ENCODE measurements at regions not wholly inside any gene's neighbourhood (a gene's known extent, or its start where the extent isn't known, plus 50 kb on each side); places are given as distances from the start of the nearest gene placed in this dataset.

- H3K4me3 ChIP-seq (ENCODE audit: low read length in 3 of 3): no peak overlapping the region
- no peak overlapping the region for H3K9ac ChIP-seq (ENCODE audit: low read depth in 1 of 3, low read length in 3 of 3)
- no peaks in the 10 kb centered on the region for H3K36me3 ChIP-seq (ENCODE audit: control insufficient read depth in 3 of 3, insufficient read depth in 3 of 3, low read length in 3 of 3)
- H3K27ac ChIP-seq (ENCODE audit: low read depth, low read length): no peak overlapping the region
- no peaks in the 10 kb centered on the region for H3K27me3 ChIP-seq (ENCODE audit: control insufficient read depth in 3 of 3, insufficient read depth in 3 of 3, low read length in 3 of 3)
- no peaks in the 10 kb centered on the region for H3K4me1 ChIP-seq (ENCODE audit: control insufficient read depth in 3 of 3, insufficient read depth in 3 of 3, low read length in 3 of 3)
- no peaks in the 10 kb centered on the region for H3K9me3 ChIP-seq (ENCODE audit: control insufficient read depth in 3 of 3, low read length in 3 of 3)
Observed at GRCh38 chr7:17031906-17032551, 150.2 kb upstream of the AGR3 start.

GRCh38 chr7:17033245-17033644 lies 151.5 kb upstream of the AGR3 start:
- Histone ChIP-seq H3K9me3 (ENCODE audit: control insufficient read depth in 3 of 3, low read length in 3 of 3) (no peaks in the 10 kb centered on the region), H3K4me3 (ENCODE audit: low read length in 3 of 3) (no peak overlapping the region), H3K36me3 (ENCODE audit: control insufficient read depth in 3 of 3, insufficient read depth in 3 of 3, low read length in 3 of 3) (no peaks in the 10 kb centered on the region), H3K9ac (ENCODE audit: low read depth in 1 of 3, low read length in 3 of 3) (no peak overlapping the region), H3K27me3 (ENCODE audit: control insufficient read depth in 3 of 3, insufficient read depth in 3 of 3, low read length in 3 of 3) (no peaks in the 10 kb centered on the region), H3K27ac (ENCODE audit: low read depth, low read length) (no peak overlapping the region), H3K4me1 (ENCODE audit: control insufficient read depth in 3 of 3, insufficient read depth in 3 of 3, low read length in 3 of 3) (no peaks in the 10 kb centered on the region)

GRCh38 chr7:17036584-17036983 lies 154.8 kb upstream of the AGR3 start:
- H3K9me3 ChIP-seq (ENCODE audit: control insufficient read depth in 3 of 3, low read length in 3 of 3): no peaks in the 10 kb centered on the region
- no peak overlapping the region for H3K9ac ChIP-seq (ENCODE audit: low read depth in 1 of 3, low read length in 3 of 3)
- no peaks in the 10 kb centered on the region for H3K27me3 ChIP-seq (ENCODE audit: control insufficient read depth in 3 of 3, insufficient read depth in 3 of 3, low read length in 3 of 3)
- H3K36me3 ChIP-seq (ENCODE audit: control insufficient read depth in 3 of 3, insufficient read depth in 3 of 3, low read length in 3 of 3): no peaks in the 10 kb centered on the region
- H3K4me1 ChIP-seq (ENCODE audit: control insufficient read depth in 3 of 3, insufficient read depth in 3 of 3, low read length in 3 of 3): no peaks in the 10 kb centered on the region
- no peak overlapping the region for H3K27ac ChIP-seq (ENCODE audit: low read depth, low read length)
- no peak overlapping the region for H3K4me3 ChIP-seq (ENCODE audit: low read length in 3 of 3)

- no peak overlapping the region for H3K4me3 ChIP-seq (ENCODE audit: low read length in 3 of 3)
- no peaks in the 10 kb centered on the region for H3K9me3 ChIP-seq (ENCODE audit: control insufficient read depth in 3 of 3, low read length in 3 of 3)
- no peaks in the 10 kb centered on the region for H3K36me3 ChIP-seq (ENCODE audit: control insufficient read depth in 3 of 3, insufficient read depth in 3 of 3, low read length in 3 of 3)
- H3K4me1 ChIP-seq (ENCODE audit: control insufficient read depth in 3 of 3, insufficient read depth in 3 of 3, low read length in 3 of 3): no peaks in the 10 kb centered on the region
- H3K27ac ChIP-seq (ENCODE audit: low read depth, low read length): no peak overlapping the region
- H3K27me3 ChIP-seq (ENCODE audit: control insufficient read depth in 3 of 3, insufficient read depth in 3 of 3, low read length in 3 of 3): no peaks in the 10 kb centered on the region
- H3K9ac ChIP-seq (ENCODE audit: low read depth in 1 of 3, low read length in 3 of 3): no peak overlapping the region
Observed at GRCh38 chr7:17037356-17037755, 155.6 kb upstream of the AGR3 start.

- H3K36me3 ChIP-seq (ENCODE audit: control insufficient read depth in 3 of 3, insufficient read depth in 3 of 3, low read length in 3 of 3): no peaks in the 10 kb centered on the region
- no peaks in the 10 kb centered on the region for H3K9me3 ChIP-seq (ENCODE audit: control insufficient read depth in 3 of 3, low read length in 3 of 3)
- no peak overlapping the region for H3K9ac ChIP-seq (ENCODE audit: low read depth in 1 of 3, low read length in 3 of 3)
- no peak overlapping the region for H3K27ac ChIP-seq (ENCODE audit: low read depth, low read length)
- no peaks in the 10 kb centered on the region for H3K27me3 ChIP-seq (ENCODE audit: control insufficient read depth in 3 of 3, insufficient read depth in 3 of 3, low read length in 3 of 3)
- no peak overlapping the region for H3K4me3 ChIP-seq (ENCODE audit: low read length in 3 of 3)
- no peaks in the 10 kb centered on the region for H3K4me1 ChIP-seq (ENCODE audit: control insufficient read depth in 3 of 3, insufficient read depth in 3 of 3, low read length in 3 of 3)
Observed at GRCh38 chr7:17038160-17038782, 156.5 kb upstream of the AGR3 start.

GRCh38 chr7:17038783-17039170 lies 157.0 kb upstream of the AGR3 start:
- Histone ChIP-seq H3K9ac (ENCODE audit: low read depth in 1 of 3, low read length in 3 of 3) (no peak overlapping the region), H3K27me3 (ENCODE audit: control insufficient read depth in 3 of 3, insufficient read depth in 3 of 3, low read length in 3 of 3) (no peaks in the 10 kb centered on the region), H3K27ac (ENCODE audit: low read depth, low read length) (no peak overlapping the region), H3K4me1 (ENCODE audit: control insufficient read depth in 3 of 3, insufficient read depth in 3 of 3, low read length in 3 of 3) (no peaks in the 10 kb centered on the region), H3K36me3 (ENCODE audit: control insufficient read depth in 3 of 3, insufficient read depth in 3 of 3, low read length in 3 of 3) (no peaks in the 10 kb centered on the region), H3K4me3 (ENCODE audit: low read length in 3 of 3) (no peak overlapping the region), H3K9me3 (ENCODE audit: control insufficient read depth in 3 of 3, low read length in 3 of 3) (no peaks in the 10 kb centered on the region)

- no peaks in the 10 kb centered on the region for H3K36me3 ChIP-seq (ENCODE audit: control insufficient read depth in 3 of 3, insufficient read depth in 3 of 3, low read length in 3 of 3)
- H3K4me3 ChIP-seq (ENCODE audit: low read length in 3 of 3): no peak overlapping the region
- H3K4me1 ChIP-seq (ENCODE audit: control insufficient read depth in 3 of 3, insufficient read depth in 3 of 3, low read length in 3 of 3): no peaks in the 10 kb centered on the region
- no peak overlapping the region for H3K9ac ChIP-seq (ENCODE audit: low read depth in 1 of 3, low read length in 3 of 3)
- no peak overlapping the region for H3K27ac ChIP-seq (ENCODE audit: low read depth, low read length)
- no peaks in the 10 kb centered on the region for H3K27me3 ChIP-seq (ENCODE audit: control insufficient read depth in 3 of 3, insufficient read depth in 3 of 3, low read length in 3 of 3)
- no peaks in the 10 kb centered on the region for H3K9me3 ChIP-seq (ENCODE audit: control insufficient read depth in 3 of 3, low read length in 3 of 3)
Observed at GRCh38 chr7:17039372-17039771, 157.6 kb upstream of the AGR3 start.

- H3K9ac ChIP-seq (ENCODE audit: low read depth in 1 of 3, low read length in 3 of 3): no peak overlapping the region
- no peaks in the 10 kb centered on the region for H3K9me3 ChIP-seq (ENCODE audit: control insufficient read depth in 3 of 3, low read length in 3 of 3)
- H3K27ac ChIP-seq (ENCODE audit: low read depth, low read length): no peak overlapping the region
- no peaks in the 10 kb centered on the region for H3K36me3 ChIP-seq (ENCODE audit: control insufficient read depth in 3 of 3, insufficient read depth in 3 of 3, low read length in 3 of 3)
- no peaks in the 10 kb centered on the region for H3K27me3 ChIP-seq (ENCODE audit: control insufficient read depth in 3 of 3, insufficient read depth in 3 of 3, low read length in 3 of 3)
- no peak overlapping the region for H3K4me3 ChIP-seq (ENCODE audit: low read length in 3 of 3)
- H3K4me1 ChIP-seq (ENCODE audit: control insufficient read depth in 3 of 3, insufficient read depth in 3 of 3, low read length in 3 of 3): no peaks in the 10 kb centered on the region
Observed at GRCh38 chr7:17040716-17041115, 158.9 kb upstream of the AGR3 start.

- Histone ChIP-seq H3K27ac (ENCODE audit: low read depth, low read length) (no peak overlapping the region), H3K9me3 (ENCODE audit: control insufficient read depth in 3 of 3, low read length in 3 of 3) (no peaks in the 10 kb centered on the region), H3K27me3 (ENCODE audit: control insufficient read depth in 3 of 3, insufficient read depth in 3 of 3, low read length in 3 of 3) (no peaks in the 10 kb centered on the region), H3K4me3 (ENCODE audit: low read length in 3 of 3) (no peak overlapping the region), H3K4me1 (ENCODE audit: control insufficient read depth in 3 of 3, insufficient read depth in 3 of 3, low read length in 3 of 3) (no peaks in the 10 kb centered on the region), H3K9ac (ENCODE audit: low read depth in 1 of 3, low read length in 3 of 3) (no peak overlapping the region), H3K36me3 (ENCODE audit: control insufficient read depth in 3 of 3, insufficient read depth in 3 of 3, low read length in 3 of 3) (no peaks in the 10 kb centered on the region)
Observed at GRCh38 chr7:17041324-17041723, 159.5 kb upstream of the AGR3 start.

- no peak overlapping the region for H3K4me3 ChIP-seq (ENCODE audit: low read length in 3 of 3)
- H3K9ac ChIP-seq (ENCODE audit: low read depth in 1 of 3, low read length in 3 of 3): no peak overlapping the region
- no peaks in the 10 kb centered on the region for H3K4me1 ChIP-seq (ENCODE audit: control insufficient read depth in 3 of 3, insufficient read depth in 3 of 3, low read length in 3 of 3)
- no peak overlapping the region for H3K27ac ChIP-seq (ENCODE audit: low read depth, low read length)
- H3K27me3 ChIP-seq (ENCODE audit: control insufficient read depth in 3 of 3, insufficient read depth in 3 of 3, low read length in 3 of 3): no peaks in the 10 kb centered on the region
- H3K9me3 ChIP-seq (ENCODE audit: control insufficient read depth in 3 of 3, low read length in 3 of 3): no peaks in the 10 kb centered on the region
- no peaks in the 10 kb centered on the region for H3K36me3 ChIP-seq (ENCODE audit: control insufficient read depth in 3 of 3, insufficient read depth in 3 of 3, low read length in 3 of 3)
Observed at GRCh38 chr7:17042211-17042610, 160.4 kb upstream of the AGR3 start.

Measured in skeletal muscle tissue (tissue), 3 donors.